GM10266 (cell line): ENCODE measurements at regions not wholly inside any gene's neighbourhood (a gene's known extent, or its start where the extent isn't known, plus 50 kb on each side); places are given as distances from the start of the nearest gene placed in this dataset.

Experiments used
- DNase-seq: peaks from one replicate; pipeline ENCODE4 v3.0.0; 2012; ENCODE audit errors: extremely low spot score
- CTCF ChIP-seq: IDR thresholded peaks from 2 replicates; pipeline ENCODE4 v1.5.1; 2012; ENCODE audit warnings: mild to moderate bottlenecking, low read depth; ENCODE audit not compliant: control insufficient read depth, insufficient read depth; ENCODE audit errors: missing control alignments

GRCh38 chr20:39946053-39946810 is 742.8 kb downstream of the MAFB start:
- TF ChIP-seq CTCF, result no peak
- DNase-seq, result no peak

- TF ChIP-seq CTCF, result no peak
- no peak for DNase-seq
Observed at GRCh38 chr20:39944861-39945260, 744.2 kb downstream of the MAFB start.

DNA sequence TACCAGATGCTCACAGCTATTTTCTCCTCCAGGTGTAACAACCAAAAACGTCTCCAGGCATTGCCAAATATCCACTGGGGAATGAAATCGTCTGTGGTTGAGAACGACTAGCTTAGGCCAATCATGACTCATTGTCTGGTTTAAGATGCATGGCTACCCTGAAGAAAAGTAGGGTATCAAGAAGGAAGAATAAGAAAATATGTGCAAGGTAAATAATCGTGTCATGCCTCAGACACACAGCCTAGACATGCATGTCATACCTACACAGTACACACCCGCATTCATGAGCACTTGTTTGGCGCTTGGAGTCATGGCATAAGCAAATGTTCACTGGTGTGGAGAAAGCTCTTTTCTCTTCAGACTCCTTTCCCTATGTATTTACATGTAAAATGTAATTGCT is 745.7 kb downstream of the MAFB start:
- TF ChIP-seq CTCF, result no peak
- no peak for DNase-seq

DNA sequence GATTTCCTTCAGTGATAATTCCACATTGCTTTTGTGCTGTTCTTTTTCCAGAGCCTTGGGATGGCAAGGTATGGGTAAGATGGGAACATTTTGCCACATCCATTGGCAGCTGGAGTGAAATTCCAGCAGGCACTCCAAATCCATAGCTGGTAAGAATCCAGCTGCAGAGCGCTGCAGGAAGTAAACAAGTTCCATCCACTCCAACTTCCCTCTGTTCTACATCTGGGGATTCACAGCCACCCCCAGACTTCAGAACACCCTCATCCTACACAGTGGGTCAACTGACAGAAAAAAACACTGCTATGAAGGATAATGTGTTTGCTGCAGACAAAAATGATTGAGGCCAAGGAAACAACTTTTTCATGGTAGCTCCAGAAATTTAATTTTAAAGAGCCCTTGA is 747.8 kb downstream of the MAFB start:
- TF ChIP-seq CTCF, result no peak
- DNase-seq, result no peak

DNA sequence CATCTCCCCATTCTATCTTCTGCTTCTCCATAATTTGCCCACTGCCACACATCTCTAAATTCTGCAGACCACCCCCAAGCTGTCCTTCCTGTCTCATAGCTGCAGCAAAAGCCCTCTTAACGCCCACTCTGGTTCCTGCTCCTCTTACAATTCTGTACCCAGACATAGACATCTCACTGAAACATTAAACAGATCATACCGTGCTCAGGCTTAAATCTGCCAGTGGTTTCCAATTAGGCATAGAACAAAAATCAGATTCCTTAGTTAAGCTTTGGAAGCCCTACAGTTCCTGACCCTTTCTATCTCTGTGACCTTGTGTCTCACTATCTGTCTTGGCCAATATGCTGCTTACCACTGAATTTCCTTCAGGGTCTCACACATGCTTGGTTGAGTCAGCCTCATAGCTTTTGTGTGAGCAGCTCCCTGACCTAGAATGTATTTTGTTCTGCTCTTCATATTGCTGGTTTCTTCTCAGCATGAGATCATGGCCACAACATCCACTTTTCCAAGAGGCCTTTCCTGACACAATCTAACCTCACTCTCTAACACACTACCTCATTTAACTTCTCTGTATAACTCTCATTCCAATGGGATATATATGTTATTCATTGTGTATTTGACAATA is 749.7 kb downstream of the MAFB start:
- DNase-seq, result no peak
- no peak for TF ChIP-seq CTCF

- no peak for DNase-seq
- TF ChIP-seq CTCF, result no peak
Observed at GRCh38 chr20:39936401-39936800, 752.6 kb downstream of the MAFB start.

GRCh38 chr20:39935901-39936300 is 753.1 kb downstream of the MAFB start:
- no peak for TF ChIP-seq CTCF

More at GRCh38 chr20:39935901-39936300, 753.1 kb downstream of the MAFB start:
- no peak for DNase-seq
